WTC11 (cell line): ENCODE measurements at regions not wholly inside any gene's neighbourhood (a gene's known extent, or its start where the extent isn't known, plus 50 kb on each side); places are given as distances from the start of the nearest gene placed in this dataset.

Experiments
- ATAC-seq: fragments of 200-7000 bp; cut with Tn5 transposase; 2 replicates; pipeline ENCODE4 v1.10.0; 2021; ENCODE audit warnings: mild to moderate bottlenecking, moderate library complexity
- CTCF ChIA-PET: fragments of 300-600 bp; sonication (Branson Sonifier 250); formaldehyde crosslinking; loops from one replicate; lab custom pipeline; 2021; ENCODE audit warnings: antibody characterized with exemption; lab: Charles Lee
- POLR2A ChIA-PET: fragments of 350-600 bp; sonication (Branson Sonifier 250); formaldehyde crosslinking; loops from one replicate; lab custom pipeline; 2021; ENCODE audit warnings: antibody characterized with exemption; lab: Charles Lee
- DNase-seq: peaks from one replicate; pipeline ENCODE4 v3.0.0; 2021; ENCODE audit warnings: low spot score
- H3K27ac Mint-ChIP-seq: 2 replicates; pipeline ENCODE4 v1.8.0; 2021; ENCODE audit warnings: mixed read lengths
- H3K27me3 Mint-ChIP-seq: 2 replicates; pipeline ENCODE4 v1.8.0; 2021; ENCODE audit warnings: low read depth, mild to moderate bottlenecking, moderate library complexity, mixed read lengths
- H3K36me3 Mint-ChIP-seq: 2 replicates; pipeline ENCODE4 v1.8.0; 2021; ENCODE audit warnings: mixed read lengths
- H3K4me1 Mint-ChIP-seq: 2 replicates; pipeline ENCODE4 v1.8.0; 2022; ENCODE audit warnings: mixed read lengths
- H3K4me3 Mint-ChIP-seq: 2 replicates; pipeline ENCODE4 v1.8.0; 2021; ENCODE audit warnings: mild to moderate bottlenecking, moderate library complexity, mixed read lengths
- H3K9me3 Mint-ChIP-seq: 2 replicates; pipeline ENCODE4 v1.8.0; 2021; ENCODE audit warnings: mixed read lengths
- AR ChIP-seq: fragments of 250-450 bp; sonication (Bioruptor Pico); IDR thresholded peaks from 2 replicates; pipeline ENCODE4 v1.9.0; 2021; ENCODE audit warnings: mild to moderate bottlenecking
- ATF6 ChIP-seq: sonication (generic); formaldehyde crosslinking; IDR thresholded peaks from 2 replicates; pipeline ENCODE4 v1.8.1; 2023; ENCODE audit warnings: mild to moderate bottlenecking, missing genetic modification reagents
- CBFB ChIP-seq: sonication (generic); formaldehyde crosslinking; IDR thresholded peaks from 2 replicates; pipeline ENCODE4 v1.8.1; 2022; ENCODE audit warnings: mild to moderate bottlenecking, low read depth, missing genetic modification reagents
- E2F4 ChIP-seq: sonication (generic); formaldehyde crosslinking; IDR thresholded peaks from 2 replicates; pipeline ENCODE4 v1.8.1; 2022; ENCODE audit warnings: low read depth, mild to moderate bottlenecking, moderate library complexity, missing genetic modification reagents, borderline replicate concordance
- EMX1 ChIP-seq: fragments of 250-450 bp; sonication (Bioruptor Pico); IDR thresholded peaks from 2 replicates; pipeline ENCODE4 v1.8.0; 2021; ENCODE audit warnings: mild to moderate bottlenecking
- ERG ChIP-seq: fragments of 250-450 bp; sonication (Bioruptor Pico); IDR thresholded peaks from 2 replicates; pipeline ENCODE4 v1.8.0; 2021; ENCODE audit warnings: mild to moderate bottlenecking
- GABPB1 ChIP-seq: sonication (generic); formaldehyde crosslinking; IDR thresholded peaks from 2 replicates; pipeline ENCODE4 v1.8.1; 2023; ENCODE audit warnings: mild to moderate bottlenecking, missing genetic modification reagents
- IRF1 ChIP-seq: sonication (generic); formaldehyde crosslinking; IDR thresholded peaks from 2 replicates; pipeline ENCODE4 v1.8.0; 2023; ENCODE audit warnings: missing genetic modification reagents
- JAZF1 ChIP-seq: fragments of 250-450 bp; sonication (Bioruptor Pico); IDR thresholded peaks from 2 replicates; pipeline ENCODE4 v1.9.0; 2021; ENCODE audit warnings: moderate library complexity, mild to moderate bottlenecking, inconsistent platforms
- JUN ChIP-seq: sonication (generic); formaldehyde crosslinking; IDR thresholded peaks from 2 replicates; pipeline ENCODE4 v1.8.0; 2023; ENCODE audit warnings: mild to moderate bottlenecking, missing genetic modification reagents
- MXD4 ChIP-seq: fragments of 250-450 bp; sonication (Bioruptor Pico); IDR thresholded peaks from 2 replicates; pipeline ENCODE4 v1.8.0; 2021; ENCODE audit warnings: mild to moderate bottlenecking, moderate library complexity, borderline replicate concordance
- RELA ChIP-seq: sonication (generic); formaldehyde crosslinking; IDR thresholded peaks from 2 replicates; pipeline ENCODE4 v1.8.1; 2022; ENCODE audit warnings: missing genetic modification reagents, mild to moderate bottlenecking, borderline replicate concordance
- STAT6 ChIP-seq: sonication (generic); formaldehyde crosslinking; conservative IDR thresholded peaks from 2 replicates; pipeline ENCODE4 v1.8.1; 2023; ENCODE audit warnings: mild to moderate bottlenecking, low read depth, missing genetic modification reagents, moderate library complexity
- TCF7 ChIP-seq: sonication (generic); formaldehyde crosslinking; IDR thresholded peaks from 2 replicates; pipeline ENCODE4 v1.8.0; 2022; ENCODE audit warnings: mild to moderate bottlenecking, low read depth, missing genetic modification reagents, moderate library complexity
- TEAD1 ChIP-seq: sonication (generic); formaldehyde crosslinking; IDR thresholded peaks from 2 replicates; pipeline ENCODE4 v1.8.0; 2022; ENCODE audit warnings: mild to moderate bottlenecking, missing genetic modification reagents
- ZNF219 ChIP-seq: sonication (generic); formaldehyde crosslinking; IDR thresholded peaks from 2 replicates; pipeline ENCODE4 v1.8.0; 2023; ENCODE audit warnings: missing genetic modification reagents, mild to moderate bottlenecking, borderline replicate concordance
- ZNF317 ChIP-seq: sonication (generic); formaldehyde crosslinking; IDR thresholded peaks from 2 replicates; pipeline ENCODE4 v1.8.1; 2023; ENCODE audit warnings: low read depth, mild to moderate bottlenecking, moderate library complexity, missing genetic modification reagents, borderline replicate concordance
- ZNF671 ChIP-seq: fragments of 250-450 bp; sonication (Bioruptor Pico); IDR thresholded peaks from 2 replicates; pipeline ENCODE4 v1.8.0; 2021; ENCODE audit warnings: mild to moderate bottlenecking

GRCh38 chr4:174096456-174096855, 187.0 kb downstream of the FBXO8 start:
- DNase-seq (no peak), ATAC-seq (no peak)
- Mint-ChIP-seq H3K36me3 (no peaks in the 10 kb centered on the region), H3K27ac (no peak overlapping the region), H3K4me1 (no peaks in the 10 kb centered on the region), H3K9me3 (peaks cover 15% of the 10 kb centered on the region), H3K4me3 (no peak overlapping the region), H3K27me3 (no peaks in the 10 kb centered on the region)
- TF ChIP-seq MXD4 (CRISPR knock-in tag) (no peak), JAZF1 (CRISPR knock-in tag) (no peak), CBFB (CRISPR knock-in tag) (no peak), ZNF219 (no peak), JUN (CRISPR knock-in tag) (no peak), EMX1 (CRISPR knock-in tag) (no peak), E2F4 (CRISPR knock-in tag) (no peak), ERG (CRISPR knock-in tag) (no peak), ZNF317 (no peak), GABPB1 (no peak), STAT6 (no peak), ATF6 (CRISPR knock-in tag) (no peak)
- ChIA-PET POLR2A (no interaction called here), CTCF (no interaction called here)

GRCh38 chr4:174091130-174091529, 192.3 kb downstream of the FBXO8 start:
- Mint-ChIP-seq H3K36me3 (no peaks in the 10 kb centered on the region), H3K4me1 (no peaks in the 10 kb centered on the region)
- CTCF ChIA-PET = no interaction called here
- DNase-seq = no peak
- POLR2A ChIA-PET = no interaction called here
- no peak for TF ChIP-seq TCF7 (CRISPR knock-in tag)
- no peak for TF ChIP-seq RELA (CRISPR knock-in tag)
- no peak for TF ChIP-seq AR (CRISPR knock-in tag)
- TF ChIP-seq IRF1 (CRISPR knock-in tag) = no peak
- no peak for TF ChIP-seq TEAD1 (CRISPR knock-in tag)
- no peak for TF ChIP-seq ZNF671 (CRISPR knock-in tag)
- TF ChIP-seq GABPB1 = no peak
- TF ChIP-seq, all 79 proteins: peak for 0
- Mint-ChIP-seq H3K27me3 (no peaks in the 10 kb centered on the region), H3K4me3 (no peak overlapping the region), H3K9me3 (peaks cover 15% of the 10 kb centered on the region), H3K27ac (no peak overlapping the region)
- ATAC-seq = no peak
